Caco-2 (cell line): ENCODE measurements at regions not wholly inside any gene's neighbourhood (a gene's known extent, or its start where the extent isn't known, plus 50 kb on each side); places are given as distances from the start of the nearest gene placed in this dataset.
"Not testable (repeated sequence)": the region's sequence is repeated elsewhere in the genome, so short reads cannot be mapped to it uniquely, and the experiment has no call there.

Source experiments
- BruUV-seq: library from RNA; stranded (reverse); fragments of 400-500 nt; replicated peaks from 2 replicates; lab custom pipeline; 2021; lab: Mats Ljungman, UMichigan
- CTCF ChIA-PET: fragments of 300-600 bp; sonication (Branson Sonifier 250); formaldehyde crosslinking; loops from one replicate; lab custom pipeline; 2022; ENCODE audit warnings: antibody characterized with exemption; lab: Charles Lee
- POLR2A ChIA-PET: fragments of 300-600 bp; sonication (Branson Sonifier 250); formaldehyde crosslinking; loops from one replicate; lab custom pipeline; 2022; ENCODE audit warnings: antibody characterized with exemption; lab: Charles Lee
- DNase-seq, 2 experiments: peaks; one replicate each; pipeline versions ENCODE4 v3.0.0 to v3.0.0-alpha.2; 2020 to 2022
- H3K27me3 ChIP-seq: replicated peaks from 2 replicates; pipeline ENCODE4 v1.6.0; 2011; ENCODE audit warnings: low read length; ENCODE audit not compliant: control insufficient read depth, insufficient read depth
- H3K36me3 ChIP-seq: 2 replicates; pipeline ENCODE4 v1.5.1; 2011; ENCODE audit warnings: low read length; ENCODE audit not compliant: control insufficient read depth, insufficient read depth
- H3K4me1 ChIP-seq: fragments of 250-450 bp; sonication (Bioruptor Pico); 2 replicates; pipeline ENCODE4 v1.5.1; 2020; ENCODE audit warnings: mild to moderate bottlenecking
- H3K4me3 ChIP-seq: 2 replicates; pipeline ENCODE4 v1.5.1; 2011; ENCODE audit warnings: low read depth, mild to moderate bottlenecking, control low read depth, low read length
- H3K9me3 ChIP-seq: fragments of 250-450 bp; sonication (Bioruptor Pico); 2 replicates; pipeline ENCODE4 v1.5.1; 2020; ENCODE audit warnings: mild to moderate bottlenecking, moderate library complexity
- H3K27ac Mint-ChIP-seq: one replicate; pipeline ENCODE4 v1.8.0; 2022; ENCODE audit warnings: mixed read lengths; ENCODE audit not compliant: unreplicated experiment
- H3K27me3 Mint-ChIP-seq: one replicate; pipeline ENCODE4 v1.8.0; 2022; ENCODE audit warnings: mixed read lengths; ENCODE audit not compliant: insufficient read depth, unreplicated experiment
- H3K36me3 Mint-ChIP-seq: one replicate; pipeline ENCODE4 v1.8.0; 2022; ENCODE audit warnings: mild to moderate bottlenecking, mixed read lengths; ENCODE audit not compliant: insufficient read depth, unreplicated experiment
- H3K4me1 Mint-ChIP-seq: one replicate; pipeline ENCODE4 v1.8.0; 2022; ENCODE audit warnings: low read depth, mixed read lengths; ENCODE audit not compliant: unreplicated experiment
- H3K4me3 Mint-ChIP-seq: one replicate; pipeline ENCODE4 v1.8.0; 2022; ENCODE audit warnings: mild to moderate bottlenecking, moderate library complexity, mixed read lengths; ENCODE audit not compliant: unreplicated experiment
- H3K9me3 Mint-ChIP-seq: one replicate; pipeline ENCODE4 v1.8.0; 2022; ENCODE audit warnings: mixed read lengths; ENCODE audit not compliant: unreplicated experiment
- intact Hi-C: fragments of 100-400 bp; cut with micrococcal nuclease; formaldehyde crosslinking; loops from one replicate; pipeline ENCODE4 v1.10.0; 2022; ENCODE audit not compliant: unreplicated experiment
- TF ChIP-seq, protein P1 (sequence below), 2 experiments: fragments of 200-600 bp in 1 of 2; IDR thresholded peaks; 1 replicate in 1 of 2; 2 replicates in 1 of 2; pipeline versions ENCODE4 v1.5.1 to v1.8.0; 2011 to 2022; ENCODE audit warnings: antibody characterized with exemption in 1 of 2, control low read depth in 1 of 2, inconsistent platforms in 1 of 2, low read depth in 1 of 2, low read length in 1 of 2, mild to moderate bottlenecking in 1 of 2, moderate library complexity in 1 of 2; ENCODE audit not compliant: insufficient read depth in 1 of 2, severe bottlenecking in 1 of 2, unreplicated experiment in 1 of 2

DNA sequence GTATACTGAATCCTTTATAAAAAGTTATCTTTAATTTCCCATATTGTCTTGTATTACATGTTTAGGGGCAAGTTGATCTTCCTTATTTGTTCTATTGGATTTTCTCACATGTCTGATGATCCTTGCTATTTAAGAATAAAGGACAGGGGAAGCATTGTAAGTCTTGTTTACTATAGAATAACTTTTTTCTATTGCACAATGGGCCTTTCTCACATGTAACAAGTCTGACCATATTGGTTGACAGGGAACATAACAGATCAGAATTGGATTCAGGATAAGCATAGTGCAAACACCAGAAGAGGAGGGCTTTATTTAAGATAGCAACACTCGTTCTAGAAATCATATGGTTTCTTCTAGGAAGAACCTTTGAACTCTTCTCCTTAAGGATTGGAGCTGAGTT lies 257.9 kb upstream of the RBMS3 start:
- no peaks in the 10 kb centered on the region for H3K9me3 Mint-ChIP-seq
- intact Hi-C loops: no loop called here
- H3K4me1 Mint-ChIP-seq: no peaks in the 10 kb centered on the region
- TF ChIP-seq, protein P1, sequence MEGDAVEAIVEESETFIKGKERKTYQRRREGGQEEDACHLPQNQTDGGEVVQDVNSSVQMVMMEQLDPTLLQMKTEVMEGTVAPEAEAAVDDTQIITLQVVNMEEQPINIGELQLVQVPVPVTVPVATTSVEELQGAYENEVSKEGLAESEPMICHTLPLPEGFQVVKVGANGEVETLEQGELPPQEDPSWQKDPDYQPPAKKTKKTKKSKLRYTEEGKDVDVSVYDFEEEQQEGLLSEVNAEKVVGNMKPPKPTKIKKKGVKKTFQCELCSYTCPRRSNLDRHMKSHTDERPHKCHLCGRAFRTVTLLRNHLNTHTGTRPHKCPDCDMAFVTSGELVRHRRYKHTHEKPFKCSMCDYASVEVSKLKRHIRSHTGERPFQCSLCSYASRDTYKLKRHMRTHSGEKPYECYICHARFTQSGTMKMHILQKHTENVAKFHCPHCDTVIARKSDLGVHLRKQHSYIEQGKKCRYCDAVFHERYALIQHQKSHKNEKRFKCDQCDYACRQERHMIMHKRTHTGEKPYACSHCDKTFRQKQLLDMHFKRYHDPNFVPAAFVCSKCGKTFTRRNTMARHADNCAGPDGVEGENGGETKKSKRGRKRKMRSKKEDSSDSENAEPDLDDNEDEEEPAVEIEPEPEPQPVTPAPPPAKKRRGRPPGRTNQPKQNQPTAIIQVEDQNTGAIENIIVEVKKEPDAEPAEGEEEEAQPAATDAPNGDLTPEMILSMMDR (IDR thresholded peaks at IDR 0.05; ENCODE audit: insufficient read depth in 1 of 2, low read depth in 1 of 2, low read length in 1 of 2, severe bottlenecking in 1 of 2, unreplicated experiment in 1 of 2): no peak
- no peaks in the 10 kb centered on the region for H3K27me3 ChIP-seq
- ChIA-PET CTCF (no interaction called here), POLR2A (no interaction called here)
- H3K36me3 ChIP-seq: no peaks in the 10 kb centered on the region
- H3K4me3 Mint-ChIP-seq: no peak overlapping the region
- H3K4me1 ChIP-seq: no peaks in the 10 kb centered on the region
- no peak overlapping the region for H3K4me3 ChIP-seq
- no peak for DNase-seq
- peaks cover 9% of the 10 kb centered on the region for H3K27me3 Mint-ChIP-seq
- H3K9me3 ChIP-seq: no peaks in the 10 kb centered on the region
- H3K36me3 Mint-ChIP-seq: no peaks in the 10 kb centered on the region
- no TSS peak for BruUV-seq
- no peak overlapping the region for H3K27ac Mint-ChIP-seq

DNA sequence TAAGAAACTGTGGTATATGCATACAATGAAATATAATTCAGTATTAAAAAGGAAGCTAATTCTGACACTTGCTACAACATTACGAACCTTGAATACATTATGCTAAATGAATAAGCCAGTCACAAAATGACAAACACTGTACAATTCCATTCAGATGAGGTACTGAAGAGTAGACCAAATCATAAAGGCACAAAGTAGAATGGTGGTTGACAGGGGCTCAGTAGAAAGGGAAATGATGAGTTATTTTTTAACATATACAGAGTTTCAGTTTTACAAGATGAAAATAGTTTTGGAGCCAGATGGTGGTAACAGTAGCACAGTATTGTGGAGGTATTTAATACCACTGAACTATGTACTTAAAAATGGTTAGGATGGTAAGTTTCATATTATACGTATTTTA lies 254.6 kb upstream of the RBMS3 start:
- TF ChIP-seq, protein P1 (IDR thresholded peaks at IDR 0.05; ENCODE audit: insufficient read depth in 1 of 2, low read depth in 1 of 2, low read length in 1 of 2, severe bottlenecking in 1 of 2, unreplicated experiment in 1 of 2): no peak
- intact Hi-C loops: no loop called here
- Histone ChIP-seq H3K4me1 (no peaks in the 10 kb centered on the region), H3K36me3 (no peaks in the 10 kb centered on the region), H3K27me3 (no peaks in the 10 kb centered on the region), H3K4me3 (no peak overlapping the region), H3K9me3 (no peaks in the 10 kb centered on the region)
- no peak for DNase-seq
- no TSS peak for BruUV-seq
- no peaks in the 10 kb centered on the region for H3K36me3 Mint-ChIP-seq
- no peaks in the 10 kb centered on the region for H3K27me3 Mint-ChIP-seq
- H3K4me1 Mint-ChIP-seq: no peaks in the 10 kb centered on the region
- ChIA-PET CTCF (no interaction called here), POLR2A (no interaction called here)
- no peaks in the 10 kb centered on the region for H3K9me3 Mint-ChIP-seq
- H3K27ac Mint-ChIP-seq: no peak overlapping the region
- H3K4me3 Mint-ChIP-seq: no peak overlapping the region

DNA sequence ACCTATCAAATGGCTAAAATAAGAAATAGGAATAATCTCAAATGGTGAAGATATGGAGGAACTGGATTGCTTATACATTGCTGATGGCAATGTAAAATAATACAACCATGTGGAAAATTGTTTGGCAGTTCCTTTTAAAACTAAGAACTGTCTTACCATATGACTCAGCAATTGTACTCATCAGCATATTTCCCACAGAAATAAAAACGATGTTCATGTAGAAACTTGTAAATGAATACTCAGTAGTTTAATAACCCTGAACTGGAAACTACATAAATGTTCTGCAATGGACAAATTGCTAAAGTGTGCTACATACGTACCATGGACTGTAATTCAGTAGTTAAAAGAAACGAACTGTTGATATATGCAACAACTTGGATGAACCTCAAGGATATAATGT lies 253.9 kb upstream of the RBMS3 start:
- BruUV-seq: no TSS peak
- Histone ChIP-seq H3K27me3 (no peaks in the 10 kb centered on the region), H3K36me3 (no peaks in the 10 kb centered on the region), H3K9me3 (no peaks in the 10 kb centered on the region), H3K4me1 (no peaks in the 10 kb centered on the region), H3K4me3 (no peak overlapping the region)
- H3K27me3 Mint-ChIP-seq: no peaks in the 10 kb centered on the region
- no peak overlapping the region for H3K4me3 Mint-ChIP-seq
- DNase-seq: no peak
- TF ChIP-seq, protein P1 (IDR thresholded peaks at IDR 0.05; ENCODE audit: insufficient read depth in 1 of 2, low read depth in 1 of 2, low read length in 1 of 2, severe bottlenecking in 1 of 2, unreplicated experiment in 1 of 2): no peak
- CTCF ChIA-PET: no interaction called here
- no peak overlapping the region for H3K27ac Mint-ChIP-seq
- no peaks in the 10 kb centered on the region for H3K4me1 Mint-ChIP-seq
- POLR2A ChIA-PET: no interaction called here
- intact Hi-C loops: no loop called here
- no peaks in the 10 kb centered on the region for H3K9me3 Mint-ChIP-seq
- no peaks in the 10 kb centered on the region for H3K36me3 Mint-ChIP-seq

DNA sequence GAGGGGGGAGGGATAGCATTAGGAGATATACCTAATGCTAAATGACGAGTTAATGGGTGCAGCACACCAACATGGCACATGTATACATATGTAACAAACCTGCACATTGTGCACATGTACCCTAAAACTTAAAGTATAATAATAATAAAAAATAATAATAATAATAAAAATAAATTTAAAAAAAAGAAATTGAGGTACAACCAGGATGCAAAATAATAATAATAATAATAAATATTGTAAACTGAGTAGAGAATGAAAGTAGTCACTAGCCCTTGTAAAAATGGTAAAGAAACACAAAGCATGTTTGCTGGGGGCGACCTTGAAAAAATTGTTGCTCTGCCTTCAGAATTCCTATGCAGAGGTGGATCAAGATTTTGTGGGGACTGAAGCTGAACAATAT lies 249.7 kb upstream of the RBMS3 start:
- intact Hi-C loops, BruUV-seq, H3K36me3 Mint-ChIP-seq, H3K27me3 ChIP-seq, POLR2A ChIA-PET, H3K4me1 ChIP-seq, H3K4me3 ChIP-seq, H3K4me1 Mint-ChIP-seq, H3K4me3 Mint-ChIP-seq, DNase-seq, CTCF ChIA-PET, H3K27me3 Mint-ChIP-seq, H3K36me3 ChIP-seq, H3K9me3 Mint-ChIP-seq, H3K9me3 ChIP-seq, H3K27ac Mint-ChIP-seq: not testable (repeated sequence)
